ENCODE measurements at regions not wholly inside any gene's neighbourhood (a gene's known extent, or its start where the extent isn't known, plus 50 kb on each side); places are given as distances from the start of the nearest gene placed in this dataset.

GRCh38 chr5:135234666-135235401 lies 164.2 kb downstream of the MACROH2A1 start:
- FAIRE-seq: no peak

- FAIRE-seq: no peak
Measured at GRCh38 chr5:135234242-135234641, 164.8 kb downstream of the MACROH2A1 start.

- FAIRE-seq: no peak
Measured at GRCh38 chr5:135233477-135233876, 165.6 kb downstream of the MACROH2A1 start.

GRCh38 chr5:135232958-135233357 lies 166.1 kb downstream of the MACROH2A1 start:
- no peak for FAIRE-seq

GRCh38 chr5:135231289-135231688 lies 167.7 kb downstream of the MACROH2A1 start:
- FAIRE-seq: no peak

- FAIRE-seq: no peak
Measured at GRCh38 chr5:135230251-135230925, 168.6 kb downstream of the MACROH2A1 start.

GRCh38 chr5:135229679-135230132 lies 169.3 kb downstream of the MACROH2A1 start:
- FAIRE-seq: no peak

DNA sequence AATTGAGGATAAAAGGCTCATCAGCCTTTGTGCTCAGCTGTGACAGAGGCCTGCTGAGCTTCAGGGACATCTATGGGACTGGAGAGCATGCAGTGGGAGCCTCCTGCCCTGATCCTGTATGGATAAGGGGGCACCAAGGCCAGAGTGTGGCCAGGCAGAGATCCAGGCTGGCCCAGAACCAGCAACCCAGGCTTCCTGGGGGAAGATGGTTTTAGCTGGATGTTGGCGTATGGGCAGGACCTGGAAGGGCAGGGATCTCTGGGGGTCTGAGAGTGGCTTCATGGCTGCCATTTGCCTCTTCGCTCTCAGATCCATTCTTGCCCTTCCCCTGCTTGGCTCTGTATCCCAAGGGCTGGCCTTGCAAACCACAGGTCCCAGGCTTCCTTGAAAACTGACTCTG lies 169.9 kb downstream of the MACROH2A1 start:
- no peak for FAIRE-seq

DNA sequence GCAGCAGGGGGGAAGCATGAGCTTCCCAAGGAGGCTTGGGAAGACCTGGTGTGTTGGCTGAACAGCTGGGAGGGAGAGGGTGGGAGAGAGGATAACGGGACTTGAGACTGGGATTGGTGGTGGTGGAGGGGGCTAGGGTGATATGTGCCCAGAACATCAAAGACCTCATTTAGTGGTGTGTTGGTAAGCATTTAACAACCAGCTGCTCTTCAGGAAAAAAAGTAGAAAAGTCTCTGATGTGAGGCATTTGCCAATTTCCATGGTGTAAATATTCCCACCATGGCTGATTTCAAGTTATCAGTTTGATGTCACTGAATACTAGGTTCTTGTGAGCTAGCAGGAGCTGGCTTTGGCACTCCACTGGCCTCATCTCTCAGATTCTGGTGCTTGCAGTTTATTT lies 170.8 kb downstream of the MACROH2A1 start:
- FAIRE-seq: no peak

DNA sequence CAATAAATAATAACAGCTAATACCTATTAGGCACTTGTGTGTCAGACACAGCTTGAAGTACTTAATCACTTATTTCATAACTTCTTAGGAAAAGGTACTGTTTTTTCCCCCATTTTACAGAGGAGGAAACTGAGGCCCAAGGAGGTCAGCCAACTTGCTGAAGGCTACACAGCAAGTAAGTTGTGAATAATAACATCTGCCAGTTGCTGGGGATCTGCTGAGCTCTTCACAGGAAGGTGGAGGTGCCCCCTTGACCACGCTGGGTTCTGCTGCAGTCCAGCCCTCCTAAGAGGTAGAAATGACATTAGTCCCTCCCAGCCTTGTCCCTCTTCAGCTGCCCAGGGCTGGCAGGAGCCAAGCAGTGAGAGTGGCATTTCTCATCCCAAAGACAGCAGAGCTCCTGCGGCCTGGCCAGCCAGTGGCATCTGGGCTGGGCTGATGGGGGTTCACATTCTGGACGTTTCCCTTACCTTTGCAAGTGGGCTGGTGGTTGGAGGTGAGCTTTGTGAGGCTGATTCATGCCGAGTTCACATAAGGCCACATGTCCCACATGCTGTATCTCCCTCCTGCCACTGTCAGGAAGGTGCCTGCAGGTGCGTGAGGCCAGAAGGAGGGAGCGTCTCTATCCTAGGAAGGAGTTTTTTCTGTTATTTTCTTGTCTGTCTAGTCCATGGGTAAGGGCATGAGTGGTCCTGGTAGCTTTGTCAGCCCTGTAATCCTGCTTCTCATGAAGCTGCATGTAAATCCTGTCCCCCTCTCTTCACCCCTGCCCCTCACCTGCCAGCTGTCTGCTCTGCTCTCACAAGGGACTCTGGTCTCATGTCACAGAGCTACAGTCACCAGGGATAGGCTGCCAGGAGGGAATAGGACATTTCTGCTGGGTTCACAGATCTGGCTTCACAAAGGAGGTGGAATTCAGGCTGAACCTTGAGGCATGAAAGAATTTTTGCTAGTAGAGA lies 171.7 kb downstream of the MACROH2A1 start:
- FAIRE-seq: no peak

- FAIRE-seq: no peak
Measured at GRCh38 chr5:135225856-135226560, 173.0 kb downstream of the MACROH2A1 start.

- FAIRE-seq: no peak
Measured at GRCh38 chr5:135223891-135224625, 175.0 kb downstream of the MACROH2A1 start.

- FAIRE-seq: no peak
Measured at GRCh38 chr5:135223404-135223803, 175.6 kb downstream of the MACROH2A1 start.

DNA sequence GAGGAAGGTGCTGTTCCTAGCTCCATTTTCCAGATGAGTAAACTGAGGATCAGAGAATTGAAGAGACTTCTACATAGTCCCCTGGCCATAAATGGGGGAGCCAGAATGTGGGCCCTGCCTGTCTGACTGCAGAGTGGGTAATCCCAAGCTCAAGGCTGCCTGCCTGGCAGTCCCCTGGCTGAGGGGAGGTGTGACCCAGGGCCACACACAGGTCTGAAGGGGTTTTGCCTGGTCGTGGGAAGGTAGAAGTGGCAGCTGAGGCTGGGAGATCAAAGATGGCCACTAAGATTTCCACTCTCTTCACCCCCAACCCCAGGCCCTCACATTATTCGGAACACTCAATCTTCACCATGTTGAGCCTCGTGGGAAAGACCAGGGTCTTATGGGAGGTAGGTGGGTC lies 176.3 kb downstream of the MACROH2A1 start:
- FAIRE-seq: no peak

DNA sequence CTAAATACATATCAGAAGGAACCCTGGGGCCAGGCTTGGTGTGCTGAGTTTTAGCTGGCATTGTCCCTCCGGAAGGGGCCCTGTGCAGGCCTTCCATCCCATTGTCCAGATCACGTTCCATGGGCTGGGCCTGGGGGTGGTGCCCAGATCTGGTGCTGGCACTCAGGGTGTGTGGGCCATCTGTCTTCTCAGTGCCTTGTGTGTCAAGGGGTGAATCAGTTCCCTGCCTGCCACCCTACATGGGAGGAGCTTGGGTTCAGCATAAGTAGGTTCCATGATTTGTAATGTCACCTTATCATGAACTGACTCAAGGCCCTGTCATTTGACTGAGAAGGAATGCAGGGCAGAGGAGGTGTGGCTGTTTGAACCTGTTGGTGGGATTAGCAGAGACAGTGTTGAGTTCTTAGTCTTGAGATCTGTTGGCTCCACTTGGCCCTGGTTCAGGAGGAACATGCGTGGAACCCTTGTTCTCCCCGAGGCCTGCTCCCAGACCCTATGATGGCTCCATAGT lies 176.8 kb downstream of the MACROH2A1 start:
- FAIRE-seq: no peak

- no peak for FAIRE-seq
Measured at GRCh38 chr5:135221696-135222095, 177.3 kb downstream of the MACROH2A1 start.

DNA sequence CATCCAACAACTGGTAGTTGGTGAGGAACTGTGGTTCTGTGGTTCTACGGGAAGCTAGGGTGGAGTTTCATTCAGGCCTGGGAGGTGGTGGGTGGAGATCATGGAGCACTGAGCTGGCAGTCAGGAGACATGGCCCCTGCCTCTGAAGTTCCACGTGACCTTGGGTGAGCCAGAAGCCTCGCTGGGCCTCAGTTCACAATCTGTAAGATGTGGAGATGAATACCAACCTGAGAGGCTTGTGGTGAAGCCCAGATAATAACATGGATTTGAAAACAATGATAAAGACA lies 177.9 kb downstream of the MACROH2A1 start:
- FAIRE-seq: no peak

- FAIRE-seq: no peak
Measured at GRCh38 chr5:135220394-135221186, 178.4 kb downstream of the MACROH2A1 start.

- FAIRE-seq: no peak
Measured at GRCh38 chr5:135219868-135220267, 179.2 kb downstream of the MACROH2A1 start.

DNA sequence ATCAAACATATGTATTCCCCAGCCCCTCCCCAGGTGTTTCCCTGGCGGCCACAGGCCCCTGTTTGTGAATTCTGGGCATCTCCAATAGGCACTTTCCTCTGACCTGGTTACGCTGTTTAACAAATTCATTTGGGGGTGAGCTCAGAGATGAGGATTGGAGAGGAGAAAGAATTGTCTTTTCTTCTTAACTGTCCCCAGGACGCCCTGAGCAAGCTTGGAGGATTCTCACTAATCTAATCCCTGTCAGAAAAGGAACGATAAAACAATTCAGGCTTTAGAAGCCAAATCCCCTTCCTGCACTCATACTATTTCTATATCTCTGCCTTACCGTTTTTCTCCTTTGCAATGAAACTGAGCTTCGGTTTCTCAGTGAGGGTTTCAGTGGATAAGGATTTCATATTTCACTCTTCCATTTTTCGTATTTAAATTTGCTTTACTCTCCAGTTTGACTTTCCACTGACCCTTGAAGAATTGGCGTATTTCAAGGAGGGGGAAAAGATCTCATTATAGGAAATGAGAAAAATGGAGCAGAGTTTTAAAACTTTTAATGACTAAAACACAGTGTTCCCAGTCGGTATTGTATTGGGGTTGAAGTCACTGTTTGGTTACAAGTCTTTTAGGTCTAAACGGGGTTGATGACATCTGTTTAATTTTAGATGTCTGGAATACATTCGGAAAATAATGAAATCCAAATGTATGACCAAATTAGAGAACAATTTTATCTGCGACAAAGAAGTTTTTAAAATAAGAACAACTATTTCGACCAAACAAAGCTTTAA lies 180.1 kb downstream of the MACROH2A1 start:
- no peak for FAIRE-seq

DNA sequence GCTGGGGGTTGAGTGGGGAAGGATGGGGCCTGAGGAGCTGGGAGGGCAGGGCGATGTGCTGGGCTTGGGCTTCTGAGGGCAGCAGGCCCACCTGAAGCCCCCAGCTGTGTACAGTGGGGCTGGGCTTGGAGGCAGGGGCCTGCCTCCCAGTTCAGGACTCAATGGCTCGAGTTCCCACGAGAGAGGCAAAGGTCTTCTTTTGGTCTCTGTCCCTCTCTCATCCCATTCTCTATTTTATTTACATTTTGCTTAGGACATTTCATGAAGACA lies 180.6 kb downstream of the MACROH2A1 start:
- FAIRE-seq: no peak
